ENCODE measurements at regions not wholly inside any gene's neighbourhood (a gene's known extent, or its start where the extent isn't known, plus 50 kb on each side); places are given as distances from the start of the nearest gene placed in this dataset.

GRCh38 chr6:122154155-122154554 lies 245.3 kb upstream of the HSF2 start (continued):
- TF ChIP-seq HDAC3 (IDR thresholded peaks at IDR 0.05; ENCODE audit: borderline replicate concordance, partially characterized antibody) (no peak), POLR2A (conservative IDR thresholded peaks at IDR 0.05) (no peak), PCBP1 (IDR thresholded peaks at IDR 0.05; ENCODE audit: low read depth, low read length, poor library complexity, severe bottlenecking) (no peak), CREB3 (tag; conservative IDR thresholded peaks at IDR 0.05; ENCODE audit: low read depth) (no peak), ZNF764 (CRISPR knock-in tag; IDR thresholded peaks at IDR 0.05; ENCODE audit: low read depth) (no peak), SRSF7 (optimal IDR thresholded peaks at IDR 0.05; ENCODE audit: low read depth, low read length) (no peak)

- H2AFZ ChIP-seq (ENCODE audit: low read depth, low read length) = no peak overlapping the region
- TF ChIP-seq ZNF384 (IDR thresholded peaks at IDR 0.05; ENCODE audit: low read depth, low read length) (no peak), ZNF316 (IDR thresholded peaks at IDR 0.05) (peak; percentile 51; the same call in 1 of the 2 replicates)
- H3K9ac ChIP-seq (ENCODE audit: insufficient read depth in 1 of 2, low read depth in 2 of 2, low read length in 2 of 2) = no peak overlapping the region
- CTCF ChIA-PET (ENCODE audit: low intra/inter-chr PET ratio) = no interaction called here
- no peaks in the 10 kb centered on the region for H3K27me3 ChIP-seq (ENCODE audit: control insufficient read depth in 2 of 2, insufficient read depth in 2 of 2, low read length in 2 of 2)
- FAIRE-seq (no peak), ATAC-seq (no peak), DNase-seq (ENCODE audit: extremely low read depth in 1 of 4, low spot score in 3 of 4) (no peak)
- no peak overlapping the region for H3K4me2 ChIP-seq (ENCODE audit: insufficient read depth, low read length)
- no peaks in the 10 kb centered on the region for H3K36me3 ChIP-seq (ENCODE audit: control insufficient read depth, insufficient read depth, low read length)
- H3K9me1 ChIP-seq (ENCODE audit: control insufficient read depth, insufficient read depth, low read length) = no peaks in the 10 kb centered on the region
- no TSS peak for BruUV-seq (replicated peaks)
- in situ Hi-C loops (cut with MboI) = no loop called here
- POLR2A ChIA-PET = no interaction called here
- intact Hi-C loops (cut with micrococcal nuclease) = no loop called here
- no peaks in the 10 kb centered on the region for H4K20me1 ChIP-seq (replicated peaks; ENCODE audit: control insufficient read depth, insufficient read depth, low read length)
- no peak overlapping the region for H3K4me3 ChIP-seq
- no peaks in the 10 kb centered on the region for H3K4me1 ChIP-seq (replicated peaks in 1 of 2; ENCODE audit: control insufficient read depth in 2 of 2, insufficient read depth in 2 of 2, low read length in 2 of 2)
- H3K27ac ChIP-seq (ENCODE audit: extremely low read depth, low read depth, low read length) = no peak overlapping the region
- H3K79me2 ChIP-seq (ENCODE audit: control insufficient read depth, insufficient read depth, low read length) = no peaks in the 10 kb centered on the region
- no peaks in the 10 kb centered on the region for H3K9me3 ChIP-seq (replicated peaks; ENCODE audit: control insufficient read depth, insufficient read depth, low read depth, low read length)
- 0% methylated on average over 2 of the region's 2 CpGs for WGBS (ENCODE audit: insufficient coverage, low coverage, missing lambda C conversion rate)
Measured at GRCh38 chr6:122154912-122155575, 244.4 kb upstream of the HSF2 start.

Data from K562 (cell line).